Breast epithelium (tissue), 4 donors: ENCODE measurements at regions not wholly inside any gene's neighbourhood (a gene's known extent, or its start where the extent isn't known, plus 50 kb on each side); places are given as distances from the start of the nearest gene placed in this dataset.
A peak's percentile ranks its signal among the peaks of the same experiment; 100 is the strongest.

Experiments
- DNase-seq, 2 donors: peaks; one replicate each; pipeline ENCODE4 v3.0.0-alpha.2; 2019; ENCODE audit warnings: low spot score in 2 of 2
- H3K27ac ChIP-seq, 2 donors: fragments of 200-600 bp; sonication (generic) in 1 of 2; one replicate each; pipeline ENCODE4 v1.5.1; 2016 to 2019; ENCODE audit warnings: mild to moderate bottlenecking in 1 of 2
- H3K27me3 ChIP-seq, 2 donors: fragments of 200-600 bp; sonication (generic) in 1 of 2; one replicate each; pipeline versions ENCODE4 v1.5.1 to v1.6.0; 2017 to 2019; ENCODE audit warnings: control low read depth in 1 of 2, mild to moderate bottlenecking in 1 of 2
- H3K36me3 ChIP-seq: fragments of 200-600 bp; one replicate; pipeline ENCODE4 v1.5.1; 2019
- H3K4me1 ChIP-seq, 2 donors: fragments of 200-600 bp; sonication (generic); one replicate each; pipeline ENCODE4 v1.5.1; 2016 to 2019; ENCODE audit warnings: control low read depth in 1 of 2
- H3K4me3 ChIP-seq, 3 donors: fragments of 200-600 bp; sonication (generic); 1 replicate in 2 of 3; 2 replicates in 1 of 3; pipeline ENCODE4 v1.5.1; 2016 to 2019; ENCODE audit warnings: mild to moderate bottlenecking in 3 of 3, moderate library complexity in 2 of 3
- H3K9me3 ChIP-seq, 2 donors: fragments of 200-600 bp; sonication (generic) in 1 of 2; one replicate each; pipeline ENCODE4 v1.5.1; 2016 to 2019; ENCODE audit warnings: control low read depth in 1 of 2
- CTCF ChIP-seq, 3 donors: fragments of 450-650 bp; IDR thresholded peaks; one replicate each; pipeline ENCODE4 v1.5.1; 2016 to 2017; ENCODE audit warnings: antibody characterized with exemption in 3 of 3, mild to moderate bottlenecking in 3 of 3, moderate library complexity in 3 of 3
- POLR2A ChIP-seq: fragments of 450-650 bp; IDR thresholded peaks from one replicate; pipeline ENCODE4 v1.6.1; 2016; ENCODE audit warnings: antibody characterized with exemption, mild to moderate bottlenecking, moderate library complexity
- POLR2AphosphoS5 ChIP-seq, 3 donors: sonication (generic); formaldehyde crosslinking; IDR thresholded peaks; one replicate each; pipeline ENCODE4 v1.6.1; 2017; ENCODE audit warnings: antibody characterized with exemption in 3 of 3
- intact Hi-C: fragments of 100-400 bp; cut with DNase I; formaldehyde crosslinking; loops from one replicate; pipeline ENCODE4 v1.15.1; 2023; ENCODE audit warnings: low total_unique reads

DNA sequence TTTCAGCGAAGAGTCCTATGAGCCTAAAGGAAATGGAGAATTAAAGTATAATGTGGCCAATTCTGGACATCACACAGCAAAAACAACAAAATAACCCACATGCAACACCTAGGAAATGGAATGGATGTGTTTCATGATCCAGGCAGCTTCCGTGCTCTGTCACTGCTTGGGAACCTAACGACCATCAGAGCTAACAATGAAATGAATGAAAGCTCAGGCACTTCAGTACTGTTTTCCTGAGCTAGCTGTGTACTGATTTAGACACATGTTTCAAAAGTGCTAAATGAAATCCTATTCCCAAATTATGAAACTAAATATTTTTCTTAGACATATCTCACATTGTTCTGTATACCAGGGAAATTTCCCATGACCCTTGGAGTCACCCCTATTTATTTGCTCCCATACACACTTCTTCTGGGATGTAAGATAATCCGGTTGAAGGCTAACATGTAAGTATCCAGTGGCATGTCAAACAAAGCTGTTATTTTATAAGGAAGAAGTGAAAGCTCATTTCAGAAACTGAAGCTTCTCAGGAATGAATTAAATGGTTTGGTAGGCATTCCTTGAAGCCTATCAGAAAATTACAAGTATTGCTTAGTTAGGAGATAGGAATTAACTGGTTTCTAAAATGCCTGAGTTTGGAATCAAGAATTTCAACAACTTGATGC lies 108.5 kb upstream of the RND3 start:
- Histone ChIP-seq H3K9me3 (no peaks in the 10 kb centered on the region), H3K36me3 (no peaks in the 10 kb centered on the region), H3K4me1 (peaks cover 0 to 3% of the 10 kb centered on the region in 2 donors), H3K27ac (no peak overlapping the region), H3K27me3 (no peaks in the 10 kb centered on the region), H3K4me3 (no peak overlapping the region)
- intact Hi-C loops: no loop called here
- no peak for DNase-seq
- TF ChIP-seq CTCF (IDR thresholded peaks at IDR 0.05) (no peak), POLR2AphosphoS5 (IDR thresholded peaks at IDR 0.05) (no peak), POLR2A (no peak)

DNA sequence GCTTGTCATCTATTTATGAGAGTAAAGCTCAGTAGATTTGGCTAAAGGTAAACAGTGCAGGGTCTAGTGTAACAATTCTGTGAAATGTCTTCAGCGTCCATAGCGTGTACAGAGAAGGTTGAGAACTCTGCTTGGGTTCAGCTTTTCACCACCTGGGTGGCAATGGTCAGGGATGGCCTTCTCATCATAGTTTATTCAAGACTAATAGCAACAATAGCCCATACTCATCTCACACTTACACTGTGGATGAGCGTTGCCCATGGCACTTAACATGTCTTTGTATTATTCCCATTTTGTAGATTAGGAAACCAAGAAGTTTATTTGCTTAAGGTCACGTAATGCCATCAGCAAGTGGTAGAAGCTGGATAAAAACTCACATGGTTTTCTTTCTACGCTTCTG lies 106.8 kb upstream of the RND3 start:
- H3K27ac ChIP-seq: no peak overlapping the region
- no peaks in the 10 kb centered on the region for H3K36me3 ChIP-seq
- no peaks in the 10 kb centered on the region for H3K9me3 ChIP-seq
- DNase-seq: no peak
- peaks cover 0 to 3% of the 10 kb centered on the region in 2 donors for H3K4me1 ChIP-seq
- intact Hi-C loops: no loop called here
- no peak for TF ChIP-seq POLR2AphosphoS5 (IDR thresholded peaks at IDR 0.05)
- no peak for TF ChIP-seq POLR2A
- TF ChIP-seq CTCF (IDR thresholded peaks at IDR 0.05): no peak
- H3K4me3 ChIP-seq: no peak overlapping the region
- no peaks in the 10 kb centered on the region for H3K27me3 ChIP-seq

GRCh38 chr2:150591496-150592285 lies 104.2 kb upstream of the RND3 start:
- Histone ChIP-seq H3K27ac (no peak overlapping the region), H3K9me3 (no peaks in the 10 kb centered on the region), H3K4me3 (no peak overlapping the region), H3K27me3 (no peaks in the 10 kb centered on the region), H3K4me1 (peaks cover 0 to 3% of the 10 kb centered on the region in 2 donors), H3K36me3 (no peaks in the 10 kb centered on the region)
- DNase-seq: no peak
- intact Hi-C loops: no loop called here
- no peak for TF ChIP-seq POLR2AphosphoS5 (IDR thresholded peaks at IDR 0.05)
- no peak for TF ChIP-seq CTCF (IDR thresholded peaks at IDR 0.05)
- no peak for TF ChIP-seq POLR2A

DNA sequence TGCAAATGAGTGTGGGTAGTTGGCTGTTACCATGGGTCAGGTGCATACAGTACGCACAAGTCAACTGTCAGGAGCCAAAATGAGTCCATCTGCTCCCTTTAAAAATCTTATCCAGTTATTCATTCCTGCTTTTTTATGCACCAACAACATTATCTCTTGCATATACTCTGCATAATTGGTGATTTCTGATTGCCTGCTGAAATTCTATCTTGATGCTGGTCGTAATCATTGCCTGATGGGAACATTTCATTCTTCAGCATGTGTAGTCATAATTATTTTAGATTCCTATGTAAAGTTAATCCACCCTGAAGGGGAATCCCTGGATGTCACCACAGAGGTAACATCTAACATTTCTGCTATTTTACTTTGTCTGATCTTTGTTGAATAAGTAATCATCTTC lies 102.2 kb upstream of the RND3 start:
- H3K36me3 ChIP-seq: no peaks in the 10 kb centered on the region
- H3K27ac ChIP-seq: no peak overlapping the region
- no peaks in the 10 kb centered on the region for H3K9me3 ChIP-seq
- TF ChIP-seq POLR2AphosphoS5 (IDR thresholded peaks at IDR 0.05) (no peak), POLR2A (no peak), CTCF (IDR thresholded peaks at IDR 0.05) (no peak)
- H3K4me3 ChIP-seq: no peak overlapping the region
- H3K4me1 ChIP-seq: peaks cover 0 to 3% of the 10 kb centered on the region in 2 donors
- intact Hi-C loops: loop anchor here (5.0 kb wide), 1 partner anchor 183 kb away; no protein-coding TSS in a partner anchor
- no peaks in the 10 kb centered on the region for H3K27me3 ChIP-seq
- DNase-seq: no peak

GRCh38 chr2:150588506-150588870 lies 101.0 kb upstream of the RND3 start:
- no peak overlapping the region for H3K4me3 ChIP-seq
- intact Hi-C loops: loop anchor here (5.0 kb wide), 1 partner anchor 184 kb away; no protein-coding TSS in a partner anchor
- H3K27me3 ChIP-seq: no peaks in the 10 kb centered on the region
- no peak for TF ChIP-seq CTCF (IDR thresholded peaks at IDR 0.05)
- no peak for TF ChIP-seq POLR2AphosphoS5 (IDR thresholded peaks at IDR 0.05)
- no peak for TF ChIP-seq POLR2A
- no peaks in the 10 kb centered on the region for H3K36me3 ChIP-seq
- peak overlapping the region in 1 of 2 donors; percentile 41 for H3K27ac ChIP-seq
- H3K9me3 ChIP-seq: no peaks in the 10 kb centered on the region
- no peak for DNase-seq
- H3K4me1 ChIP-seq: no peaks in the 10 kb centered on the region
